Heart right ventricle (tissue), 16 donors: ENCODE measurements at regions not wholly inside any gene's neighbourhood (a gene's known extent, or its start where the extent isn't known, plus 50 kb on each side); places are given as distances from the start of the nearest gene placed in this dataset.
A peak's percentile ranks its signal among the peaks of the same experiment; 100 is the strongest.
"Not testable (repeated sequence)": the region's sequence is repeated elsewhere in the genome, so short reads cannot be mapped to it uniquely, and the experiment has no call there.

Experiments used
- ATAC-seq, 8 donors: fragments of 200-7000 bp; cut with Tn5 transposase; one replicate each; pipeline ENCODE4 v1.9.1; 2020; ENCODE audit warnings: mild to moderate bottlenecking in 8 of 8, moderate library complexity in 8 of 8, moderate number of reproducible peaks in 1 of 8
- DNase-seq, 2 donors: peaks; one replicate each; pipeline ENCODE4 v3.0.0-alpha.2; 2020
- H3K27ac ChIP-seq, 10 donors: fragments of 200-600 bp; sonication (generic) in 2 of 10; one replicate each; pipeline versions ENCODE4 v1.5.0 to v1.8.0; 2020 to 2022; ENCODE audit warnings: mild to moderate bottlenecking in 3 of 10
- H3K27me3 ChIP-seq, 7 donors: fragments of 200-600 bp; one replicate each; pipeline ENCODE4 v1.8.0; 2021 to 2022; ENCODE audit warnings: mild to moderate bottlenecking in 2 of 7
- H3K36me3 ChIP-seq, 9 donors: fragments of 200-600 bp; sonication (generic) in 1 of 9; one replicate each; pipeline versions ENCODE4 v1.5.0 to v1.8.0; 2020 to 2022; ENCODE audit warnings: mild to moderate bottlenecking in 2 of 9
- H3K4me1 ChIP-seq, 9 donors: fragments of 200-600 bp; sonication (generic) in 1 of 9; one replicate each; pipeline versions ENCODE4 v1.5.0 to v1.8.0; 2020 to 2022; ENCODE audit warnings: mild to moderate bottlenecking in 4 of 9
- H3K4me3 ChIP-seq, 10 donors: fragments of 200-600 bp; sonication (generic) in 2 of 10; one replicate each; pipeline versions ENCODE4 v1.5.0 to v1.8.0; 2020 to 2022; ENCODE audit warnings: mild to moderate bottlenecking in 7 of 10, moderate library complexity in 2 of 10
- H3K9me3 ChIP-seq, 11 donors: fragments of 200-600 bp in 10 of 11; sonication (generic) in 2 of 11; one replicate each; pipeline versions ENCODE4 v1.5.0 to v1.8.0; 2013 to 2022; ENCODE audit warnings: mild to moderate bottlenecking in 2 of 11, control low read depth in 1 of 11, moderate library complexity in 1 of 11
- CTCF ChIP-seq, 9 donors: fragments of 200-600 bp; sonication (generic) in 2 of 9; IDR thresholded peaks; one replicate each; pipeline versions ENCODE4 v1.5.0 to v1.8.0; 2021 to 2022; ENCODE audit warnings: antibody characterized with exemption in 9 of 9, mild to moderate bottlenecking in 5 of 9, moderate library complexity in 1 of 9
- WGBS, 2 donors: extraction: QIAGEN DNeasy Blood & Tissue Kit; methylation state at CpG; one replicate each; pipeline ENCODE4 v1.1.7; 2013; ENCODE audit warnings: inconsistent platforms in 1 of 2; 5-methylcytosine and 5-hydroxymethylcytosine counted together
- intact Hi-C, 10 donors: fragments of 100-400 bp; cut with DNase I; formaldehyde crosslinking; loops; one replicate each; pipeline versions ENCODE4 v1.11.1 to v1.14.2; 2022
- donor health status: Arrhythmogenic right ventricular cardiomyopathy.
- donor health status: ischemic (EF 13 %, LVEDD 7.1; RV severe dilation, severe dysfunction).
- donor health status: healthy with polysubstance abuse.
- donor health status: DM: no; HTN: yes; CAD: no.
- donor health status: DM: no; HTN: no; CAD: no.
- donor health status: ischemic (EF 25% LVEDD 6.9; RV normal size, moderate dysfunction).
- donor health status: ischemic (EF 25% LVEDD 5.7; RV mildly dilated, moderate dysfunction).
- donor health status: healthy.
- donor health status: DM: yes; HTN: yes; CAD: no.
- donor health status: Ischemic cardiomyopathy.
- donor health status: ischemic (EF 35%, LVEDD 5.7; RV mildly dilated, moderate dysfunction).
- donor health status: nonischemic (EF 11% LVEDD 7.7; RV severe dilation, severe dysfunction).
- donor health status: DM: yes; HTN: yes; CAD: no.
- donor health status: PGD.
- donor health status: ischemic (EF 29% LVEDD 5.4; RV normal size, mild dysfunction).
- donor health status: nonischemic (EF 23%, LVEDD 6.1; RV moderate dilation, normal function).

GRCh38 chr4:104649631-104650030 lies 154.9 kb upstream of the CXXC4 start:
- intact Hi-C loops: no loop called here
- Histone ChIP-seq H3K27me3 (no peaks in the 10 kb centered on the region), H3K9me3 (peaks cover 0 to 36% (median 7%) of the 10 kb centered on the region in 11 donors), H3K4me3 (no peak overlapping the region), H3K36me3 (no peaks in the 10 kb centered on the region), H3K4me1 (no peaks in the 10 kb centered on the region), H3K27ac (no peak overlapping the region)
- ATAC-seq (no peak), DNase-seq (no peak)
- 92 to 97% methylated on average over 1 of the region's 1 CpG for WGBS, 2 donors
- TF ChIP-seq CTCF (IDR thresholded peaks at IDR 0.05): no peak

- H3K27me3 ChIP-seq, DNase-seq, H3K36me3 ChIP-seq, intact Hi-C loops, H3K4me3 ChIP-seq, H3K9me3 ChIP-seq, H3K4me1 ChIP-seq, ATAC-seq, H3K27ac ChIP-seq: not testable (repeated sequence)
- 81 to 90% methylated on average over 3 of the region's 3 CpGs for WGBS, 2 donors
Observed at GRCh38 chr4:104662269-104662668, 167.6 kb upstream of the CXXC4 start.

GRCh38 chr4:104677116-104677515 lies 182.4 kb upstream of the CXXC4 start:
- no peaks in the 10 kb centered on the region for H3K36me3 ChIP-seq
- no peaks in the 10 kb centered on the region for H3K27me3 ChIP-seq
- TF ChIP-seq CTCF (IDR thresholded peaks at IDR 0.05): no peak
- WGBS, 2 donors: 30 to 43% methylated on average over 3 of the region's 3 CpGs
- no peak overlapping the region for H3K27ac ChIP-seq
- H3K4me3 ChIP-seq: no peak overlapping the region
- intact Hi-C loops: loop anchor here in 1 of 10 donors (10.0 kb wide), 1 partner anchor 132 kb away; no protein-coding TSS in a partner anchor
- H3K4me1 ChIP-seq: no peaks in the 10 kb centered on the region
- H3K9me3 ChIP-seq: no peaks in the 10 kb centered on the region
- ATAC-seq (no peak), DNase-seq (no peak)

- Histone ChIP-seq H3K36me3 (no peaks in the 10 kb centered on the region), H3K4me3 (no peak overlapping the region), H3K27ac (no peak overlapping the region), H3K9me3 (peaks cover 0 to 20% (median 5%) of the 10 kb centered on the region in 11 donors), H3K27me3 (no peaks in the 10 kb centered on the region), H3K4me1 (no peaks in the 10 kb centered on the region)
- DNase-seq (no peak), ATAC-seq (no peak)
- WGBS, 2 donors: 88 to 90% methylated on average over 1 of the region's 1 CpG
- TF ChIP-seq CTCF (IDR thresholded peaks at IDR 0.05): no peak
- intact Hi-C loops: no loop called here
Observed at GRCh38 chr4:104682311-104682710, 187.6 kb upstream of the CXXC4 start.

- DNase-seq: no peak
- intact Hi-C loops: loop anchor here in 5 of 10 donors (5.0 to 10.0 kb wide), 2 partner anchors 161 to 169 kb away; no protein-coding TSS in a partner anchor
- H3K27me3 ChIP-seq: no peaks in the 10 kb centered on the region
- no peaks in the 10 kb centered on the region for H3K36me3 ChIP-seq
- H3K4me3 ChIP-seq: no peak overlapping the region
- no peaks in the 10 kb centered on the region for H3K9me3 ChIP-seq
- TF ChIP-seq CTCF (IDR thresholded peaks at IDR 0.05): peak in 6 of 9 donors; percentile 37 to 50 (median 46)
- no peaks in the 10 kb centered on the region for H3K4me1 ChIP-seq
- no peak overlapping the region for H3K27ac ChIP-seq
- 71 to 79% methylated on average over 5 of the region's 5 CpGs for WGBS, 2 donors
- no peak for ATAC-seq
Observed at GRCh38 chr4:104693601-104694201, 199.0 kb upstream of the CXXC4 start.
